ENCODE measurements at regions not wholly inside any gene's neighbourhood (a gene's known extent, or its start where the extent isn't known, plus 50 kb on each side); places are given as distances from the start of the nearest gene placed in this dataset.
"Not testable (repeated sequence)": the region's sequence is repeated elsewhere in the genome, so short reads cannot be mapped to it uniquely, and the experiment has no call there.

DNA sequence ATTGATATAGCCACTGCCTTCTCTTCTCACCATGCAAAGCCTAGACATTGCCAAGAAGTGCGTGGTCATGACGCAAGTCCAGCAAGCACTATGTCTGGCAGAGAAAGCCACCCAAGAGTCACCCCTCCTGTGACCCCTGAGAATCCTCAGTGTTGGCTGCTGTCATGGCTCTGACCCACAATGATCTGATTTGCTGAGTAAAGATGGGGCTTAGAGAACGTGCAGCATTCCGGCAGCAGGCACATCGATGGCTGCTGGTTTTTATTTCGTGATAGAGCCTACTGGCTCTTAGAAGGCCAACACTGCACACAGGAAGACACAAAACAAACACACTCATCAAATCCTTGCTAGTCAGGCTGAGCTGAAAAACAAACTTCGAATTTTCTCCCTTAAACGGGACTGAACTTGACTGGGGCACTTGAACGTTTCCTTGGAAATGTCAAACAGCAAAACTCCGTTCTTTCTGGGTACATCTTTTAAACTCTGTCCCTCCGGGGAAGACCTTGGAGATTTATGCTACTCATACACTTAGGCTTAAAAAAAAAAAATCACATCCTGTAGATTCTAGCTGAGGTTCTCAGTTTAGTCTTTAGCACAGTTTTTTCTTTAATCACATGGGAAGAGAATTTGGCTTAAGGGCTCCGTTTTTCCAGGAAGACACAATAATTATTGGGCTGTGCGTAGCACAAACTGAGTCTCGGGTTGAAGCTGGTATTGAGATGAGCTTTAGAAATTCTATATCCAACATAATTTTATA is 88.2 kb upstream of the BASP1 start:
- no peak for TF ChIP-seq CTCF (IDR thresholded peaks at IDR 0.05)
- TF ChIP-seq POLR2A (IDR thresholded peaks at IDR 0.05), result no peak
- no peak for TF ChIP-seq POLR2AphosphoS5 (IDR thresholded peaks at IDR 0.05)
- 51% methylated on average over 14 of the region's 14 CpGs for WGBS
- Histone ChIP-seq H3K4me3 (no peak overlapping the region), H3K9me3 (no peaks in the 10 kb centered on the region), H3K27ac (no peak overlapping the region), H3K27me3 (replicated peaks; ENCODE audit: insufficient read depth) (no peaks in the 10 kb centered on the region), H3K4me1 (replicated peaks) (no peaks in the 10 kb centered on the region), H3K36me3 (no peaks in the 10 kb centered on the region)
- intact Hi-C loops (cut with DNase I), result no loop called here
- DNase-seq (ENCODE audit: low spot score), result no peak

DNA sequence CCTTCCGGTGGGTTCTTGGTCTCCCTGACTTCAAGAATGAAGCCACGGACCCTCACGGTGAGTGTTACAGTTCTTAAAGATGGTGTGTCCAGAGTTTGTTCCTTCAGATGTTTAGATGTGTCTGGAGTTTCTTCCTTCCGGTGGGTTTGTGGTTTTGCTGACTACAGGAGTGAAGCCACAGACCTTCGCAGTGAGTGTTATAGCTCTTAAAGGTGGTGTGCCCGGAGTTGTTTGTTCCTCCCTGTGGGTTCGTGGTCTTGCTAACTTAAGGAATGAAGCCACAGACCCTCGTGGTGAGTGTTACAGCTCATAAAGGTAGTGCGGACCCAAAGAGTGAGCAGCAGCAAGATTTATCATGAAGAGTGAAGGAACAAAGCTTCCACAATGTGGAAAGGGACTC is 87.1 kb upstream of the BASP1 start:
- not testable (repeated sequence) for H3K27ac ChIP-seq; H3K4me1 ChIP-seq (replicated peaks); H3K27me3 ChIP-seq (replicated peaks; ENCODE audit: insufficient read depth); H3K4me3 ChIP-seq; H3K9me3 ChIP-seq; DNase-seq (ENCODE audit: low spot score); H3K36me3 ChIP-seq
- WGBS, result 81% methylated on average over 9 of the region's 9 CpGs
- intact Hi-C loops (cut with DNase I), result loop anchor here (5.0 kb wide), 1 partner anchor 338 kb away; no protein-coding TSS in a partner anchor

- no peaks in the 10 kb centered on the region for H3K9me3 ChIP-seq
- DNase-seq (ENCODE audit: low spot score), result no peak
- H3K27me3 ChIP-seq (replicated peaks; ENCODE audit: insufficient read depth), result no peaks in the 10 kb centered on the region
- 54% methylated on average over 4 of the region's 4 CpGs for WGBS
- H3K4me1 ChIP-seq (replicated peaks), result no peaks in the 10 kb centered on the region
- intact Hi-C loops (cut with DNase I), result loop anchor here (5.0 kb wide), 1 partner anchor 340 kb away; no protein-coding TSS in a partner anchor
- no peak overlapping the region for H3K27ac ChIP-seq
- H3K36me3 ChIP-seq, result no peaks in the 10 kb centered on the region
- H3K4me3 ChIP-seq, result no peak overlapping the region
- TF ChIP-seq CTCF (IDR thresholded peaks at IDR 0.05) (peak; percentile 47 to 72 (median 66)), POLR2AphosphoS5 (IDR thresholded peaks at IDR 0.05) (no peak), POLR2A (IDR thresholded peaks at IDR 0.05) (no peak)
Measured at GRCh38 chr5:17132444-17133083, 84.9 kb upstream of the BASP1 start.

DNA sequence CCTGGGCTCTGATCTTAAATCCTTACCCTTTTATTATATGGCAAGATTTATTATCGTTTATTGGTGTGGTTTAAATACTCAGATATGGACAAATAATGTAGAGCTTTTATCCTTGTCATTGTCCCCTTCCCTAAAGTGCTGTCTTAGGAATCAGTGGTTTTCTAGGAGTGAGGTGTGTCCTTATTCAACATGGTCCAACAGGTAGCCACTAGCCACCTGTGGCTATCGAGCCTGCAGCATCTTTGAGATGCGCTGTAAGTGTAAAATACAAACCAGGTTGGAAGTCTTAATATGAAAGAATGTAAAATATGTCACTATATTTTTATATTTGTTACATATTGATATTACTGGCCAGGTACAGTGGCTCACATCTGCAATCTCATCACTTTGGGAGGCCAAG is 82.4 kb upstream of the BASP1 start:
- Histone ChIP-seq H3K27me3 (replicated peaks; ENCODE audit: insufficient read depth) (no peaks in the 10 kb centered on the region), H3K36me3 (no peaks in the 10 kb centered on the region), H3K4me3 (no peak overlapping the region), H3K4me1 (replicated peaks) (no peaks in the 10 kb centered on the region), H3K9me3 (no peaks in the 10 kb centered on the region), H3K27ac (no peak overlapping the region)
- no peak for DNase-seq (ENCODE audit: low spot score)
- 88% methylated on average over 3 of the region's 3 CpGs for WGBS
- no peak for TF ChIP-seq CTCF (IDR thresholded peaks at IDR 0.05)
- no peak for TF ChIP-seq POLR2A (IDR thresholded peaks at IDR 0.05)
- no peak for TF ChIP-seq POLR2AphosphoS5 (IDR thresholded peaks at IDR 0.05)
- intact Hi-C loops (cut with DNase I), result no loop called here

GRCh38 chr5:17143335-17143734 is 74.1 kb upstream of the BASP1 start:
- intact Hi-C loops (cut with DNase I), result no loop called here
- Histone ChIP-seq H3K27ac (no peak overlapping the region), H3K27me3 (replicated peaks; ENCODE audit: insufficient read depth) (no peaks in the 10 kb centered on the region), H3K36me3 (no peaks in the 10 kb centered on the region), H3K4me3 (no peak overlapping the region), H3K4me1 (replicated peaks) (no peaks in the 10 kb centered on the region), H3K9me3 (no peaks in the 10 kb centered on the region)
- TF ChIP-seq CTCF (IDR thresholded peaks at IDR 0.05) (no peak), POLR2AphosphoS5 (IDR thresholded peaks at IDR 0.05) (no peak), POLR2A (IDR thresholded peaks at IDR 0.05) (no peak)
- DNase-seq (ENCODE audit: low spot score), result no peak
- 65% methylated on average over 7 of the region's 7 CpGs for WGBS

Measured in prostate gland (tissue), 2 donors.